GM23338 (cell line): ENCODE measurements at regions not wholly inside any gene's neighbourhood (a gene's known extent, or its start where the extent isn't known, plus 50 kb on each side); places are given as distances from the start of the nearest gene placed in this dataset.

Experiments
- ATAC-seq: fragments of 200-7000 bp; cut with Tn5 transposase; 3 replicates; pipeline ENCODE4 v1.9.1; 2020
- DNase-seq: peaks from one replicate; pipeline ENCODE4 v3.0.0-alpha.2; 2015; ENCODE audit warnings: low spot score
- H2AFZ ChIP-seq: fragments of 200-600 bp; sonication (generic); 2 replicates; pipeline ENCODE4 v1.8.0; 2016; ENCODE audit warnings: antibody characterized with exemption, mild to moderate bottlenecking, moderate library complexity
- H3F3A ChIP-seq: fragments of 200-600 bp; sonication (generic); replicated peaks from 2 replicates; pipeline ENCODE4 v1.8.0; 2017; ENCODE audit warnings: antibody characterized with exemption, mixed run types, low read depth
- H3K27ac ChIP-seq: fragments of 200-600 bp; sonication (generic); 2 replicates; pipeline ENCODE4 v1.6.1; 2016; ENCODE audit warnings: low read depth
- H3K27me3 ChIP-seq: fragments of 200-600 bp; sonication (generic); 2 replicates; pipeline ENCODE4 v1.8.0; 2016; ENCODE audit warnings: mild to moderate bottlenecking, mixed run types, moderate library complexity; ENCODE audit not compliant: insufficient read depth
- H3K36me3 ChIP-seq: fragments of 200-600 bp; sonication (generic); 2 replicates; pipeline ENCODE4 v1.8.0; 2016; ENCODE audit warnings: mild to moderate bottlenecking; ENCODE audit not compliant: insufficient read depth
- H3K4me1 ChIP-seq: fragments of 200-600 bp; sonication (generic); 2 replicates; pipeline ENCODE4 v1.8.0; 2016; ENCODE audit warnings: mild to moderate bottlenecking, moderate library complexity; ENCODE audit not compliant: insufficient read depth
- H3K4me2 ChIP-seq: fragments of 200-600 bp; sonication (generic); 2 replicates; pipeline ENCODE4 v1.7.1; 2017; ENCODE audit warnings: mixed run types
- H3K4me3 ChIP-seq: fragments of 200-600 bp; sonication (generic); 2 replicates; pipeline ENCODE4 v1.6.1; 2016; ENCODE audit warnings: mixed run types
- H3K79me2 ChIP-seq: fragments of 200-600 bp; sonication (generic); replicated peaks from 2 replicates; pipeline ENCODE4 v1.8.0; 2017; ENCODE audit warnings: mild to moderate bottlenecking; ENCODE audit not compliant: insufficient read depth
- H3K9me2 ChIP-seq: fragments of 200-600 bp; sonication (generic); 2 replicates; pipeline ENCODE4 v1.8.0; 2017; ENCODE audit not compliant: insufficient read depth
- H4K20me1 ChIP-seq: fragments of 200-600 bp; sonication (generic); replicated peaks from 2 replicates; pipeline ENCODE4 v1.8.0; 2017; ENCODE audit warnings: mild to moderate bottlenecking; ENCODE audit not compliant: insufficient read depth
- H3K27ac Mint-ChIP-seq: 2 replicates; pipeline ENCODE4 v1.8.0; 2020; ENCODE audit warnings: inconsistent platforms, mild to moderate bottlenecking, moderate library complexity, mixed read lengths
- H3K27me3 Mint-ChIP-seq: 3 replicates; pipeline ENCODE4 v1.8.0; 2022; ENCODE audit warnings: low read depth, mild to moderate bottlenecking, moderate library complexity, mixed read lengths, inconsistent platforms; ENCODE audit not compliant: insufficient read depth, poor library complexity
- H3K36me3 Mint-ChIP-seq: 3 replicates; pipeline ENCODE4 v1.8.0; 2021; ENCODE audit warnings: low read depth, mild to moderate bottlenecking, inconsistent platforms, moderate library complexity, mixed read lengths
- H3K4me1 Mint-ChIP-seq: 3 replicates; pipeline ENCODE4 v1.8.0; 2020; ENCODE audit warnings: mild to moderate bottlenecking, inconsistent platforms, mixed read lengths
- H3K4me3 Mint-ChIP-seq: 3 replicates; pipeline ENCODE4 v1.8.0; 2021; ENCODE audit warnings: moderate library complexity, mild to moderate bottlenecking, inconsistent platforms, mixed read lengths
- H3K9me3 Mint-ChIP-seq: 3 replicates; pipeline ENCODE4 v1.8.0; 2020; ENCODE audit warnings: moderate library complexity, mild to moderate bottlenecking, inconsistent platforms, mixed read lengths
- CREB1 ChIP-seq: fragments of 250-450 bp; sonication (Bioruptor Pico); IDR thresholded peaks from 2 replicates; pipeline ENCODE4 v1.5.0; 2020; ENCODE audit warnings: low read depth, mild to moderate bottlenecking, moderate library complexity
- CTCF ChIP-seq, 2 experiments: fragments of 200-600 bp in 1 of 2; sonication (generic) in 1 of 2; conservative IDR thresholded peaks; 2 replicates each; pipeline versions ENCODE4 v1.5.1 to v1.6.1; 2016 to 2017; ENCODE audit warnings: antibody characterized with exemption in 2 of 2, low read depth in 2 of 2, mild to moderate bottlenecking in 2 of 2, moderate library complexity in 1 of 2
- ETS1 ChIP-seq: IDR thresholded peaks from 2 replicates; pipeline ENCODE4 v1.6.1; 2016; ENCODE audit warnings: antibody characterized with exemption
- EZH2 ChIP-seq: fragments of 200-600 bp; sonication (generic); IDR thresholded peaks from one replicate; pipeline ENCODE4 v1.8.0; 2017; ENCODE audit warnings: antibody characterized with exemption, mild to moderate bottlenecking, low read depth; ENCODE audit not compliant: unreplicated experiment
- EZH2phosphoT487 ChIP-seq: fragments of 200-600 bp; sonication (generic); IDR thresholded peaks from one replicate; pipeline ENCODE4 v1.8.1; 2018; ENCODE audit warnings: antibody characterized with exemption; ENCODE audit not compliant: unreplicated experiment
- JUNB ChIP-seq: IDR thresholded peaks from one replicate; pipeline ENCODE4 v1.6.1; 2016; ENCODE audit warnings: antibody characterized with exemption; ENCODE audit not compliant: unreplicated experiment
- NANOG ChIP-seq: IDR thresholded peaks from 2 replicates; pipeline ENCODE4 v1.6.1; 2016; ENCODE audit warnings: antibody characterized with exemption, borderline replicate concordance
- POLR2AphosphoS5 ChIP-seq: IDR thresholded peaks from 2 replicates; pipeline ENCODE4 v1.6.1; 2016; ENCODE audit warnings: antibody characterized with exemption, low read depth
- REST ChIP-seq: IDR thresholded peaks from one replicate; pipeline ENCODE4 v1.6.1; 2018; ENCODE audit warnings: antibody characterized with exemption; ENCODE audit not compliant: unreplicated experiment
- STAT1 ChIP-seq: IDR thresholded peaks from one replicate; pipeline ENCODE4 v1.6.1; 2016; ENCODE audit warnings: antibody characterized with exemption; ENCODE audit not compliant: unreplicated experiment
- ZNF114 ChIP-seq: fragments of 250-450 bp; sonication (Bioruptor Pico); IDR thresholded peaks from 2 replicates; pipeline ENCODE4 v1.5.0; 2020; ENCODE audit warnings: mild to moderate bottlenecking, moderate library complexity
- ZNF331 ChIP-seq: fragments of 250-450 bp; sonication (Bioruptor Pico); IDR thresholded peaks from 2 replicates; pipeline ENCODE4 v1.5.0; 2020; ENCODE audit warnings: low read depth, mild to moderate bottlenecking, moderate library complexity
- TF ChIP-seq, protein P1 (sequence below): fragments of 250-450 bp; sonication (Bioruptor Pico); IDR thresholded peaks from 2 replicates; pipeline ENCODE4 v1.5.0; 2020; ENCODE audit warnings: mild to moderate bottlenecking, moderate library complexity

GRCh38 chr5:86038566-86038965 is 579.2 kb upstream of the COX7C start:
- DNase-seq (no peak), ATAC-seq (no peak)
- H3K9me2 ChIP-seq = no peaks in the 10 kb centered on the region
- H3K36me3 ChIP-seq = no peaks in the 10 kb centered on the region
- no peaks in the 10 kb centered on the region for H3K4me1 ChIP-seq
- no peak overlapping the region for H3K27ac Mint-ChIP-seq
- no peak overlapping the region for H3K4me3 Mint-ChIP-seq
- H3K79me2 ChIP-seq = no peaks in the 10 kb centered on the region
- no peaks in the 10 kb centered on the region for H3F3A ChIP-seq
- H4K20me1 ChIP-seq = no peaks in the 10 kb centered on the region
- no peaks in the 10 kb centered on the region for H3K27me3 Mint-ChIP-seq
- H3K27me3 ChIP-seq = no peaks in the 10 kb centered on the region
- no peaks in the 10 kb centered on the region for H3K4me1 Mint-ChIP-seq
- TF ChIP-seq STAT1 (no peak), CREB1 (CRISPR knock-in tag) (no peak), JUNB (no peak), ZNF331 (CRISPR knock-in tag) (no peak), ZNF114 (CRISPR knock-in tag) (no peak), REST (no peak), EZH2 (no peak), CTCF (conservative IDR thresholded peaks at IDR 0.05; ENCODE audit: low read depth in 2 of 2) (no peak), ETS1 (no peak), EZH2phosphoT487 (no peak), POLR2AphosphoS5 (no peak), NANOG (no peak)
- TF ChIP-seq, protein P1, sequence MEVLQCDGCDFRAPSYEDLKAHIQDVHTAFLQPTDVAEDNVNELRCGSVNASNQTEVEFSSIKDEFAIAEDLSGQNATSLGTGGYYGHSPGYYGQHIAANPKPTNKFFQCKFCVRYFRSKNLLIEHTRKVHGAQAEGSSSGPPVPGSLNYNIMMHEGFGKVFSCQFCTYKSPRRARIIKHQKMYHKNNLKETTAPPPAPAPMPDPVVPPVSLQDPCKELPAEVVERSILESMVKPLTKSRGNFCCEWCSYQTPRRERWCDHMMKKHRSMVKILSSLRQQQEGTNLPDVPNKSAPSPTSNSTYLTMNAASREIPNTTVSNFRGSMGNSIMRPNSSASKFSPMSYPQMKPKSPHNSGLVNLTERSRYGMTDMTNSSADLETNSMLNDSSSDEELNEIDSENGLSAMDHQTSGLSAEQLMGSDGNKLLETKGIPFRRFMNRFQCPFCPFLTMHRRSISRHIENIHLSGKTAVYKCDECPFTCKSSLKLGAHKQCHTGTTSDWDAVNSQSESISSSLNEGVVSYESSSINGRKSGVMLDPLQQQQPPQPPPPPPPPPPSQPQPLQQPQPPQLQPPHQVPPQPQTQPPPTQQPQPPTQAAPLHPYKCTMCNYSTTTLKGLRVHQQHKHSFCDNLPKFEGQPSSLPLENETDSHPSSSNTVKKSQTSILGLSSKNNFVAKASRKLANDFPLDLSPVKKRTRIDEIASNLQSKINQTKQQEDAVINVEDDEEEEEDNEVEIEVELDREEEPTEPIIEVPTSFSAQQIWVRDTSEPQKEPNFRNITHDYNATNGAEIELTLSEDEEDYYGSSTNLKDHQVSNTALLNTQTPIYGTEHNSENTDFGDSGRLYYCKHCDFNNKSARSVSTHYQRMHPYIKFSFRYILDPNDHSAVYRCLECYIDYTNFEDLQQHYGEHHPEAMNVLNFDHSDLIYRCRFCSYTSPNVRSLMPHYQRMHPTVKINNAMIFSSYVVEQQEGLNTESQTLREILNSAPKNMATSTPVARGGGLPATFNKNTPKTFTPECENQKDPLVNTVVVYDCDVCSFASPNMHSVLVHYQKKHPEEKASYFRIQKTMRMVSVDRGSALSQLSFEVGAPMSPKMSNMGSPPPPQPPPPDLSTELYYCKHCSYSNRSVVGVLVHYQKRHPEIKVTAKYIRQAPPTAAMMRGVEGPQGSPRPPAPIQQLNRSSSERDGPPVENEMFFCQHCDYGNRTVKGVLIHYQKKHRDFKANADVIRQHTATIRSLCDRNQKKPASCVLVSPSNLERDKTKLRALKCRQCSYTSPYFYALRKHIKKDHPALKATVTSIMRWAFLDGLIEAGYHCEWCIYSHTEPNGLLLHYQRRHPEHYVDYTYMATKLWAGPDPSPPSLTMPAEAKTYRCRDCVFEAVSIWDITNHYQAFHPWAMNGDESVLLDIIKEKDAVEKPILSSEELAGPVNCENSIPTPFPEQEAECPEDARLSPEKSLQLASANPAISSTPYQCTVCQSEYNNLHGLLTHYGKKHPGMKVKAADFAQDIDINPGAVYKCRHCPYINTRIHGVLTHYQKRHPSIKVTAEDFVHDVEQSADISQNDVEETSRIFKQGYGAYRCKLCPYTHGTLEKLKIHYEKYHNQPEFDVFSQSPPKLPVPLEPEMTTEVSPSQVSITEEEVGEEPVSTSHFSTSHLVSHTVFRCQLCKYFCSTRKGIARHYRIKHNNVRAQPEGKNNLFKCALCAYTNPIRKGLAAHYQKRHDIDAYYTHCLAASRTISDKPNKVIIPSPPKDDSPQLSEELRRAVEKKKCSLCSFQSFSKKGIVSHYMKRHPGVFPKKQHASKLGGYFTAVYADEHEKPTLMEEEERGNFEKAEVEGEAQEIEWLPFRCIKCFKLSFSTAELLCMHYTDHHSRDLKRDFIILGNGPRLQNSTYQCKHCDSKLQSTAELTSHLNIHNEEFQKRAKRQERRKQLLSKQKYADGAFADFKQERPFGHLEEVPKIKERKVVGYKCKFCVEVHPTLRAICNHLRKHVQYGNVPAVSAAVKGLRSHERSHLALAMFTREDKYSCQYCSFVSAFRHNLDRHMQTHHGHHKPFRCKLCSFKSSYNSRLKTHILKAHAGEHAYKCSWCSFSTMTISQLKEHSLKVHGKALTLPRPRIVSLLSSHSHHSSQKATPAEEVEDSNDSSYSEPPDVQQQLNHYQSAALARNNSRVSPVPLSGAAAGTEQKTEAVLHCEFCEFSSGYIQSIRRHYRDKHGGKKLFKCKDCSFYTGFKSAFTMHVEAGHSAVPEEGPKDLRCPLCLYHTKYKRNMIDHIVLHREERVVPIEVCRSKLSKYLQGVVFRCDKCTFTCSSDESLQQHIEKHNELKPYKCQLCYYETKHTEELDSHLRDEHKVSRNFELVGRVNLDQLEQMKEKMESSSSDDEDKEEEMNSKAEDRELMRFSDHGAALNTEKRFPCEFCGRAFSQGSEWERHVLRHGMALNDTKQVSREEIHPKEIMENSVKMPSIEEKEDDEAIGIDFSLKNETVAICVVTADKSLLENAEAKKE (CRISPR knock-in tag) = no peak
- no peak overlapping the region for H3K4me2 ChIP-seq
- no peaks in the 10 kb centered on the region for H3K36me3 Mint-ChIP-seq
- H3K4me3 ChIP-seq = no peak overlapping the region
- H3K27ac ChIP-seq = no peak overlapping the region
- H3K9me3 Mint-ChIP-seq = peaks cover 4% of the 10 kb centered on the region; the same call in 2 of the 3 replicates
- no peak overlapping the region for H2AFZ ChIP-seq
